HepG2 (cell line): ENCODE measurements at regions not wholly inside any gene's neighbourhood (a gene's known extent, or its start where the extent isn't known, plus 50 kb on each side); places are given as distances from the start of the nearest gene placed in this dataset.

ENCODE experiments used
- ATAC-seq: fragments of 200-7000 bp; cut with Tn5 transposase; 3 replicates; pipeline ENCODE4 v1.9.1; 2020; ENCODE audit warnings: mild to moderate bottlenecking, moderate library complexity
- BruUV-seq: library from RNA; stranded (reverse); fragments of 400-500 nt; replicated peaks from 2 replicates; lab custom pipeline; 2021; lab: Mats Ljungman, UMichigan
- CTCF ChIA-PET: fragments of 300-600 bp; formaldehyde crosslinking; extraction: SDS; loops from one replicate; lab custom pipeline; 2021; ENCODE audit warnings: low total read pairs, inconsistent platforms, low intra/inter-chr PET ratio; lab: Yijun Ruan, JAX
- POLR2A ChIA-PET: fragments of 350-600 bp; sonication (Branson Sonifier 250); formaldehyde crosslinking; loops from one replicate; lab custom pipeline; 2020; ENCODE audit warnings: antibody characterized with exemption, inconsistent platforms; lab: Yijun Ruan, JAX
- DNase-seq: peaks from one replicate; pipeline ENCODE4 v3.0.0-alpha.2; 2015; ENCODE audit warnings: low spot score
- FAIRE-seq: peaks from 3 replicates; lab custom pipeline; 2011; peaks lifted over from hg19 to GRCh38; lab: Jason Lieb, UNC
- H2AFZ ChIP-seq: one replicate; pipeline ENCODE4 v1.6.1; 2011; ENCODE audit warnings: low read length, inconsistent platforms
- H3K27ac ChIP-seq: fragments of 300-600 bp; 3 replicates; pipeline ENCODE4 v1.8.0; 2011; ENCODE audit warnings: mixed run types, mild to moderate bottlenecking, mixed read lengths, low read length, inconsistent platforms; ENCODE audit not compliant: insufficient read depth; ENCODE audit errors: extremely low read length
- H3K27me3 ChIP-seq, 2 experiments: fragments of 200-600 bp in 1 of 2; 2 replicates in 1 of 2; 3 replicates in 1 of 2; pipeline versions ENCODE4 v1.6.0 to v1.8.0; 2011; ENCODE audit warnings: low read length in 2 of 2, mild to moderate bottlenecking in 2 of 2, moderate library complexity in 2 of 2, inconsistent platforms in 1 of 2; ENCODE audit not compliant: insufficient read depth in 2 of 2, control insufficient read depth in 1 of 2
- H3K36me3 ChIP-seq, 2 experiments: fragments of 200-600 bp in 1 of 2; replicated peaks in 1 of 2; 2 replicates in 1 of 2; 3 replicates in 1 of 2; pipeline versions ENCODE4 v1.5.1 to v1.8.0; 2011; ENCODE audit warnings: low read length in 2 of 2, inconsistent platforms in 1 of 2; ENCODE audit not compliant: insufficient read depth in 2 of 2, control insufficient read depth in 1 of 2
- H3K4me1 ChIP-seq: 2 replicates; pipeline ENCODE4 v1.5.1; 2012; ENCODE audit warnings: low read length, inconsistent platforms; ENCODE audit not compliant: insufficient read depth
- H3K4me2 ChIP-seq: 2 replicates; pipeline ENCODE4 v1.6.0; 2011; ENCODE audit warnings: low read depth, low read length, inconsistent platforms
- H3K4me3 ChIP-seq, 3 experiments: fragments of 200-600 bp in 1 of 3; sonication (generic), shearing (Covaris generic) in 1 of 3; replicated peaks in 1 of 3; 2 replicates each; pipeline ENCODE4 v1.5.1; 2011 to 2016; ENCODE audit warnings: low read length in 3 of 3, inconsistent platforms in 2 of 3, low read depth in 2 of 3, mild to moderate bottlenecking in 2 of 3, control low read depth in 1 of 3, mixed read lengths in 1 of 3; ENCODE audit not compliant: insufficient read depth in 1 of 3
- H3K79me2 ChIP-seq: one replicate; pipeline ENCODE4 v1.6.1; 2011; ENCODE audit warnings: low read length, inconsistent platforms; ENCODE audit not compliant: insufficient read depth
- H3K9ac ChIP-seq: 2 replicates; pipeline ENCODE4 v1.6.0; 2011; ENCODE audit warnings: mild to moderate bottlenecking, low read depth, low read length, inconsistent platforms; ENCODE audit not compliant: insufficient read depth
- H3K9me3 ChIP-seq: 2 replicates; pipeline ENCODE4 v1.5.1; 2012; ENCODE audit warnings: mild to moderate bottlenecking, low read length
- H4K20me1 ChIP-seq: 2 replicates; pipeline ENCODE4 v1.6.0; 2011; ENCODE audit warnings: inconsistent platforms, mild to moderate bottlenecking, low read length, moderate library complexity; ENCODE audit not compliant: insufficient read depth
- CEBPG ChIP-seq: IDR thresholded peaks from 2 replicates; pipeline ENCODE4 v1.6.1; 2016
- FOXK1 ChIP-seq: sonication (generic); formaldehyde crosslinking; IDR thresholded peaks from 2 replicates; pipeline ENCODE4 v1.4.0; 2020; ENCODE audit warnings: low read depth, missing genetic modification reagents, borderline replicate concordance
- HINFP ChIP-seq: sonication (generic); formaldehyde crosslinking; IDR thresholded peaks from 2 replicates; pipeline ENCODE4 v1.4.0; 2020; ENCODE audit warnings: low read depth, mild to moderate bottlenecking, missing genetic modification reagents
- MXI1 ChIP-seq: IDR thresholded peaks from 3 replicates; pipeline ENCODE4 v1.6.1; 2012; ENCODE audit warnings: low read depth, low read length, inconsistent platforms, borderline replicate concordance
- NAIF1 ChIP-seq: sonication (generic); formaldehyde crosslinking; IDR thresholded peaks from 2 replicates; pipeline ENCODE4 v1.5.0; 2020; ENCODE audit warnings: mild to moderate bottlenecking, missing genetic modification reagents, borderline replicate concordance
- RARA ChIP-seq: IDR thresholded peaks from 2 replicates; pipeline ENCODE4 v1.6.1; 2016; ENCODE audit warnings: missing genetic modification reagents, missing compliant biosample characterization
- ZFP1 ChIP-seq: IDR thresholded peaks from 2 replicates; pipeline ENCODE4 v1.6.1; 2016
- ZNF12 ChIP-seq: sonication (generic); formaldehyde crosslinking; IDR thresholded peaks from 2 replicates; pipeline ENCODE4 v1.5.0; 2020; ENCODE audit warnings: missing genetic modification reagents
- ZNF30 ChIP-seq: sonication (generic); formaldehyde crosslinking; IDR thresholded peaks from 2 replicates; pipeline ENCODE4 v1.5.0; 2020; ENCODE audit warnings: mild to moderate bottlenecking, missing genetic modification reagents
- ZNF672 ChIP-seq: sonication (generic); formaldehyde crosslinking; IDR thresholded peaks from 2 replicates; pipeline ENCODE4 v1.8.1; 2022; ENCODE audit warnings: missing genetic modification reagents
- ZNF674 ChIP-seq: sonication (generic); formaldehyde crosslinking; IDR thresholded peaks from 2 replicates; pipeline ENCODE4 v1.5.0; 2020; ENCODE audit warnings: low read depth, mild to moderate bottlenecking, missing genetic modification reagents
- WGBS: methylation state at CpG from one replicate; pipeline ENCODE4 v1.1.6; 2017; ENCODE audit warnings: low lambda C conversion rate; 5-methylcytosine and 5-hydroxymethylcytosine counted together
- in situ Hi-C: cut with HindIII; loops from 2 replicates; pipeline ENCODE4 v1.10.0; 2017; ENCODE audit warnings: low pct_unique_long_range_greater_than_20kb; ENCODE audit not compliant: extremely low pct_ligation_motif_present
- intact Hi-C: fragments of 100-400 bp; cut with micrococcal nuclease; formaldehyde crosslinking; loops from one replicate; pipeline ENCODE4 v1.10.0; 2022; ENCODE audit not compliant: unreplicated experiment
- TF ChIP-seq, protein P1 (sequence below): sonication (generic); formaldehyde crosslinking; IDR thresholded peaks from 2 replicates; pipeline ENCODE4 v1.4.0; 2020; ENCODE audit warnings: mild to moderate bottlenecking, missing genetic modification reagents, borderline replicate concordance
- TF ChIP-seq, protein P2 (sequence below): sonication (generic); formaldehyde crosslinking; IDR thresholded peaks from 2 replicates; pipeline ENCODE4 v1.8.0; 2022; ENCODE audit warnings: mild to moderate bottlenecking, missing genetic modification reagents

GRCh38 chr1:108314815-108315214 lies 70.9 kb upstream of the NBPF4 start:
- no peaks in the 10 kb centered on the region for H3K9me3 ChIP-seq
- no peaks in the 10 kb centered on the region for H3K36me3 ChIP-seq
- no peak for DNase-seq
- H3K79me2 ChIP-seq: no peaks in the 10 kb centered on the region
- intact Hi-C loops (no loop called here), in situ Hi-C loops (no loop called here)
- H3K27me3 ChIP-seq: no peaks in the 10 kb centered on the region
- H3K27ac ChIP-seq: no peak overlapping the region
- H4K20me1 ChIP-seq: no peaks in the 10 kb centered on the region
- H3K4me1 ChIP-seq: no peaks in the 10 kb centered on the region
- no peak overlapping the region for H3K4me2 ChIP-seq
- CTCF ChIA-PET: no interaction called here
- no peak for ATAC-seq
- H2AFZ ChIP-seq: no peak overlapping the region
- FAIRE-seq: no peak
- POLR2A ChIA-PET: no interaction called here
- BruUV-seq: no TSS peak
- WGBS: 12% methylated on average over 1 of the region's 1 CpG
- no peak overlapping the region for H3K4me3 ChIP-seq
- H3K9ac ChIP-seq: no peak overlapping the region
- TF ChIP-seq ZFP1: no peak
- TF ChIP-seq ZNF674 (CRISPR knock-in tag): no peak
- TF ChIP-seq NAIF1 (CRISPR knock-in tag): no peak
- no peak for TF ChIP-seq ZNF30 (CRISPR knock-in tag)
- no peak for TF ChIP-seq CEBPG (CRISPR knock-in tag)
- TF ChIP-seq, protein P1, sequence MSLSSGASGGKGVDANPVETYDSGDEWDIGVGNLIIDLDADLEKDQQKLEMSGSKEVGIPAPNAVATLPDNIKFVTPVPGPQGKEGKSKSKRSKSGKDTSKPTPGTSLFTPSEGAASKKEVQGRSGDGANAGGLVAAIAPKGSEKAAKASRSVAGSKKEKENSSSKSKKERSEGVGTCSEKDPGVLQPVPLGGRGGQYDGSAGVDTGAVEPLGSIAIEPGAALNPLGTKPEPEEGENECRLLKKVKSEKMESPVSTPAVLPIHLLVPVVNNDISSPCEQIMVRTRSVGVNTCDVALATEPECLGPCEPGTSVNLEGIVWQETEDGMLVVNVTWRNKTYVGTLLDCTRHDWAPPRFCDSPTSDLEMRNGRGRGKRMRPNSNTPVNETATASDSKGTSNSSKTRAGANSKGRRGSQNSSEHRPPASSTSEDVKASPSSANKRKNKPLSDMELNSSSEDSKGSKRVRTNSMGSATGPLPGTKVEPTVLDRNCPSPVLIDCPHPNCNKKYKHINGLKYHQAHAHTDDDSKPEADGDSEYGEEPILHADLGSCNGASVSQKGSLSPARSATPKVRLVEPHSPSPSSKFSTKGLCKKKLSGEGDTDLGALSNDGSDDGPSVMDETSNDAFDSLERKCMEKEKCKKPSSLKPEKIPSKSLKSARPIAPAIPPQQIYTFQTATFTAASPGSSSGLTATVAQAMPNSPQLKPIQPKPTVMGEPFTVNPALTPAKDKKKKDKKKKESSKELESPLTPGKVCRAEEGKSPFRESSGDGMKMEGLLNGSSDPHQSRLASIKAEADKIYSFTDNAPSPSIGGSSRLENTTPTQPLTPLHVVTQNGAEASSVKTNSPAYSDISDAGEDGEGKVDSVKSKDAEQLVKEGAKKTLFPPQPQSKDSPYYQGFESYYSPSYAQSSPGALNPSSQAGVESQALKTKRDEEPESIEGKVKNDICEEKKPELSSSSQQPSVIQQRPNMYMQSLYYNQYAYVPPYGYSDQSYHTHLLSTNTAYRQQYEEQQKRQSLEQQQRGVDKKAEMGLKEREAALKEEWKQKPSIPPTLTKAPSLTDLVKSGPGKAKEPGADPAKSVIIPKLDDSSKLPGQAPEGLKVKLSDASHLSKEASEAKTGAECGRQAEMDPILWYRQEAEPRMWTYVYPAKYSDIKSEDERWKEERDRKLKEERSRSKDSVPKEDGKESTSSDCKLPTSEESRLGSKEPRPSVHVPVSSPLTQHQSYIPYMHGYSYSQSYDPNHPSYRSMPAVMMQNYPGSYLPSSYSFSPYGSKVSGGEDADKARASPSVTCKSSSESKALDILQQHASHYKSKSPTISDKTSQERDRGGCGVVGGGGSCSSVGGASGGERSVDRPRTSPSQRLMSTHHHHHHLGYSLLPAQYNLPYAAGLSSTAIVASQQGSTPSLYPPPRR: no peak
- TF ChIP-seq RARA: no peak
- TF ChIP-seq ZNF672 (CRISPR knock-in tag): no peak
- no peak for TF ChIP-seq FOXK1 (CRISPR knock-in tag)
- TF ChIP-seq MXI1: no peak
- TF ChIP-seq ZNF12 (CRISPR knock-in tag): no peak
- TF ChIP-seq HINFP: no peak
- TF ChIP-seq, protein P2, sequence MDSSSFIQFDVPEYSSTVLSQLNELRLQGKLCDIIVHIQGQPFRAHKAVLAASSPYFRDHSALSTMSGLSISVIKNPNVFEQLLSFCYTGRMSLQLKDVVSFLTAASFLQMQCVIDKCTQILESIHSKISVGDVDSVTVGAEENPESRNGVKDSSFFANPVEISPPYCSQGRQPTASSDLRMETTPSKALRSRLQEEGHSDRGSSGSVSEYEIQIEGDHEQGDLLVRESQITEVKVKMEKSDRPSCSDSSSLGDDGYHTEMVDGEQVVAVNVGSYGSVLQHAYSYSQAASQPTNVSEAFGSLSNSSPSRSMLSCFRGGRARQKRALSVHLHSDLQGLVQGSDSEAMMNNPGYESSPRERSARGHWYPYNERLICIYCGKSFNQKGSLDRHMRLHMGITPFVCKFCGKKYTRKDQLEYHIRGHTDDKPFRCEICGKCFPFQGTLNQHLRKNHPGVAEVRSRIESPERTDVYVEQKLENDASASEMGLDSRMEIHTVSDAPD (CRISPR knock-in tag): no peak
